Natural killer cell (primary cell): ENCODE measurements at regions not wholly inside any gene's neighbourhood (a gene's known extent, or its start where the extent isn't known, plus 50 kb on each side); places are given as distances from the start of the nearest gene placed in this dataset.

ENCODE experiments used
- ATAC-seq, 3 donors: fragments of 150-1000 bp in 2 of 3; fragments of 200-7000 bp in 1 of 3; cut with Tn5 transposase; 1 replicate in 1 of 3; 2 replicates in 2 of 3; pipeline ENCODE4 v1.10.0; 2021; ENCODE audit warnings: mild to moderate bottlenecking in 2 of 3, moderate library complexity in 2 of 3
- DNase-seq, 2 donors: peaks; one replicate each; pipeline versions ENCODE4 v3.0.0 to v3.0.0-alpha.2; 2013 to 2021; ENCODE audit warnings: mixed read lengths in 1 of 2
- H3K27ac ChIP-seq: one replicate; pipeline ENCODE4 v1.5.1; 2013; ENCODE audit warnings: mild to moderate bottlenecking, low read length
- H3K27me3 ChIP-seq: one replicate; pipeline ENCODE4 v1.6.1; 2013; ENCODE audit warnings: low read length; ENCODE audit not compliant: control insufficient read depth, insufficient read depth
- H3K36me3 ChIP-seq: one replicate; pipeline ENCODE4 v1.6.1; 2013; ENCODE audit warnings: low read length; ENCODE audit not compliant: control insufficient read depth, insufficient read depth
- H3K4me1 ChIP-seq: one replicate; pipeline ENCODE4 v1.6.1; 2013; ENCODE audit warnings: low read length; ENCODE audit not compliant: control insufficient read depth, insufficient read depth
- H3K4me3 ChIP-seq: one replicate; pipeline ENCODE4 v1.5.1; 2013; ENCODE audit warnings: low read length
- H3K9me3 ChIP-seq: one replicate; pipeline ENCODE4 v1.6.1; 2013; ENCODE audit warnings: low read length; ENCODE audit not compliant: control insufficient read depth, insufficient read depth
- H3K27ac Mint-ChIP-seq, 2 donors: one replicate each; pipeline ENCODE4 v1.8.0; 2022; ENCODE audit warnings: mild to moderate bottlenecking in 2 of 2, mixed read lengths in 2 of 2, moderate library complexity in 1 of 2
- H3K27me3 Mint-ChIP-seq, 2 donors: one replicate each; pipeline ENCODE4 v1.8.0; 2022; ENCODE audit warnings: low read depth in 2 of 2, mixed read lengths in 2 of 2
- H3K36me3 Mint-ChIP-seq: one replicate; pipeline ENCODE4 v1.8.0; 2022; ENCODE audit warnings: mixed read lengths
- H3K4me1 Mint-ChIP-seq, 2 donors: one replicate each; pipeline ENCODE4 v1.8.0; 2022; ENCODE audit warnings: mixed read lengths in 2 of 2
- H3K4me3 Mint-ChIP-seq: one replicate; pipeline ENCODE4 v1.8.0; 2022; ENCODE audit warnings: mild to moderate bottlenecking, moderate library complexity, mixed read lengths
- H3K9me3 Mint-ChIP-seq, 2 donors: one replicate each; pipeline ENCODE4 v1.8.0; 2022; ENCODE audit warnings: mixed read lengths in 2 of 2
- WGBS: methylation state at CpG from one replicate; pipeline ENCODE4 v1.1.7; 2013; ENCODE audit warnings: missing lambda C conversion rate; ENCODE audit not compliant: insufficient coverage; 5-methylcytosine and 5-hydroxymethylcytosine counted together
- intact Hi-C: fragments of 100-400 bp; cut with micrococcal nuclease; formaldehyde crosslinking; loops from one replicate; pipeline ENCODE4 v1.14.2; 2022
- TF ChIP-seq, protein P1 (sequence below): fragments of 200-600 bp; IDR thresholded peaks from one replicate; pipeline ENCODE4 v1.8.0; 2022; ENCODE audit warnings: antibody characterized with exemption

DNA sequence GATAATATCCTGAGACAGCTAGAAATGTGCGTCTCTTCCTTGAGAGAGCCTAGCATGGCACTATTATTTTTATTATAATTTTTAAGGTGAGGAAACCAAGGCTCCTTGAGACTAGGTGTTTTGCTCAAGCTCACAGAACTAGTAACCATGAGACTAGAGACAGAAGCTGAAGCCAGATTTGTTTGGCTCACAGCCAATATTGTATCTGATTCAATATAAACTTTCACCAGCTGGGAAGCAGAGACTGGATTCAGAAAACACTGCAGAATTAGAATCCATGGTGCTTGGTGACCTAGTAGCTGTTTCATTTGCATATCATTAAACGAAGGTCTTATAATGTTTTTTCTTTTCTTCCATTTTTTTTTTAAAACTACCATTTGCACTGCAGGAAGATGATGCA, 64.4 kb downstream of the DNAJB9 start:
- Histone ChIP-seq H3K36me3 (no peaks in the 10 kb centered on the region), H3K9me3 (no peaks in the 10 kb centered on the region), H3K27ac (no peak overlapping the region), H3K4me3 (no peak overlapping the region), H3K27me3 (no peaks in the 10 kb centered on the region), H3K4me1 (no peaks in the 10 kb centered on the region)
- no peaks in the 10 kb centered on the region for H3K9me3 Mint-ChIP-seq
- no peaks in the 10 kb centered on the region for H3K36me3 Mint-ChIP-seq
- no peak for ATAC-seq
- intact Hi-C loops = no loop called here
- 91% methylated on average over 1 of the region's 2 CpGs for WGBS
- no peak overlapping the region for H3K4me3 Mint-ChIP-seq
- TF ChIP-seq, protein P1, sequence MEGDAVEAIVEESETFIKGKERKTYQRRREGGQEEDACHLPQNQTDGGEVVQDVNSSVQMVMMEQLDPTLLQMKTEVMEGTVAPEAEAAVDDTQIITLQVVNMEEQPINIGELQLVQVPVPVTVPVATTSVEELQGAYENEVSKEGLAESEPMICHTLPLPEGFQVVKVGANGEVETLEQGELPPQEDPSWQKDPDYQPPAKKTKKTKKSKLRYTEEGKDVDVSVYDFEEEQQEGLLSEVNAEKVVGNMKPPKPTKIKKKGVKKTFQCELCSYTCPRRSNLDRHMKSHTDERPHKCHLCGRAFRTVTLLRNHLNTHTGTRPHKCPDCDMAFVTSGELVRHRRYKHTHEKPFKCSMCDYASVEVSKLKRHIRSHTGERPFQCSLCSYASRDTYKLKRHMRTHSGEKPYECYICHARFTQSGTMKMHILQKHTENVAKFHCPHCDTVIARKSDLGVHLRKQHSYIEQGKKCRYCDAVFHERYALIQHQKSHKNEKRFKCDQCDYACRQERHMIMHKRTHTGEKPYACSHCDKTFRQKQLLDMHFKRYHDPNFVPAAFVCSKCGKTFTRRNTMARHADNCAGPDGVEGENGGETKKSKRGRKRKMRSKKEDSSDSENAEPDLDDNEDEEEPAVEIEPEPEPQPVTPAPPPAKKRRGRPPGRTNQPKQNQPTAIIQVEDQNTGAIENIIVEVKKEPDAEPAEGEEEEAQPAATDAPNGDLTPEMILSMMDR = no peak
- H3K4me1 Mint-ChIP-seq = no peaks in the 10 kb centered on the region
- H3K27me3 Mint-ChIP-seq = peaks cover 0 to 4% of the 10 kb centered on the region in 2 donors
- DNase-seq = no peak
- H3K27ac Mint-ChIP-seq = no peak overlapping the region

DNA sequence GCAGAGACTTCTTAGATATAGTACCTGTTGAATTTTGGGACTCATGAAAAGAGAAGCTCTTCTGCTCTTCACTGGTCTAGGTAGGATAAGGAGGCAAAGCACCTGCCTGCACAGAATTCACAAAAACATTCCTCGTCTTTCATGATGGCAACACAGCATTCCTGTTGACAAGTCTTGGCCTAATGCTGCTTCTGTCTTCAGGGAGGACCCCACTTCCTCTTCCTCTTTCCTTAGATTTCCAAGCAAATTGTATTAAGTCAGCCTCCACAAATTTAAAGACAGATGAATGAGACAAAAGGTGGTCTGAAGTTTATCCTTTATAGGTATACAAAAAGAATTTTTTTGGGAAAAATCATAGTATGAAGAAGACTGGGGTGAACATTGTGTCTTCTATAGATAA, 64.9 kb downstream of the DNAJB9 start:
- Mint-ChIP-seq H3K4me1 (no peaks in the 10 kb centered on the region), H3K36me3 (no peaks in the 10 kb centered on the region), H3K27ac (no peak overlapping the region), H3K9me3 (no peaks in the 10 kb centered on the region), H3K4me3 (no peak overlapping the region), H3K27me3 (peaks cover 0 to 4% of the 10 kb centered on the region in 2 donors)
- TF ChIP-seq, protein P1 = no peak
- WGBS = 100% methylated on average over 1 of the region's 1 CpG
- Histone ChIP-seq H3K27ac (no peak overlapping the region), H3K4me3 (no peak overlapping the region), H3K9me3 (no peaks in the 10 kb centered on the region), H3K27me3 (no peaks in the 10 kb centered on the region), H3K36me3 (no peaks in the 10 kb centered on the region), H3K4me1 (no peaks in the 10 kb centered on the region)
- intact Hi-C loops = no loop called here
- DNase-seq (no peak), ATAC-seq (no peak)

GRCh38 chr7:108637049-108637621, 67.5 kb downstream of the DNAJB9 start:
- 60% methylated on average over 3 of the region's 3 CpGs for WGBS
- H3K27me3 ChIP-seq = no peaks in the 10 kb centered on the region
- Mint-ChIP-seq H3K36me3 (no peaks in the 10 kb centered on the region), H3K9me3 (no peaks in the 10 kb centered on the region), H3K27me3 (peaks cover 0 to 2% of the 10 kb centered on the region in 2 donors), H3K27ac (no peak overlapping the region), H3K4me1 (no peaks in the 10 kb centered on the region), H3K4me3 (no peak overlapping the region)
- no peaks in the 10 kb centered on the region for H3K9me3 ChIP-seq
- intact Hi-C loops = no loop called here
- no peak overlapping the region for H3K4me3 ChIP-seq
- H3K36me3 ChIP-seq = no peaks in the 10 kb centered on the region
- DNase-seq = no peak
- TF ChIP-seq, protein P1 = no peak
- no peaks in the 10 kb centered on the region for H3K4me1 ChIP-seq
- no peak for ATAC-seq
- no peak overlapping the region for H3K27ac ChIP-seq

DNA sequence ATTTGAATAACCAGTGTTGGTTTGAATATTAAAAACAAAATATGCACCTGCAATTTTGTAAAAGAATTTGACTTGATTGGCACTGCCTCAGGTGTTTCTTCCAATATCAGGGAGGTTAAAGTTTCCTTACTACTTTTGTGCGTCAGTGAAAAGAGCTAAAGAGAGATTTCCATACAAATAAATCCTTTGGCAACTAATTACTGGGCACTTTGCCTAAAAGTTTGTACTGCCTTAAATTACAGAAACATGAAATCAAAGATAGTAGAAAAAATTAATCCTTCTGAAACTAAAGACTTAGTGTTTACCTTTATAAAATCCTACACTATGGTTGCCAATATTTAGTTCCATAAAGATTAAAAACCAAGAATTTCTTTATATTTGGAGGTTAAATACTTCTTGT, 72.5 kb downstream of the DNAJB9 start:
- TF ChIP-seq, protein P1 = no peak
- no peaks in the 10 kb centered on the region for H3K27me3 ChIP-seq
- no peaks in the 10 kb centered on the region for H3K4me1 Mint-ChIP-seq
- no peaks in the 10 kb centered on the region for H3K9me3 ChIP-seq
- intact Hi-C loops = no loop called here
- no peak overlapping the region for H3K4me3 ChIP-seq
- DNase-seq (no peak), ATAC-seq (no peak)
- no peaks in the 10 kb centered on the region for H3K36me3 Mint-ChIP-seq
- no peak overlapping the region for H3K27ac ChIP-seq
- H3K36me3 ChIP-seq = no peaks in the 10 kb centered on the region
- no peaks in the 10 kb centered on the region for H3K9me3 Mint-ChIP-seq
- no peaks in the 10 kb centered on the region for H3K4me1 ChIP-seq
- no peak overlapping the region for H3K4me3 Mint-ChIP-seq
- H3K27ac Mint-ChIP-seq = no peak overlapping the region
- WGBS = no CpG with 5 or more reads among the region's 1 CpG
- H3K27me3 Mint-ChIP-seq = no peaks in the 10 kb centered on the region
